Hepatocyte (in vitro differentiated cells): ENCODE measurements at regions not wholly inside any gene's neighbourhood (a gene's known extent, or its start where the extent isn't known, plus 50 kb on each side); places are given as distances from the start of the nearest gene placed in this dataset.

Experiments used
- DNase-seq: peaks from one replicate; pipeline ENCODE4 v3.0.0-alpha.2; 2016; ENCODE audit warnings: low spot score
- H2AFZ ChIP-seq: fragments of 200-600 bp; sonication (generic); 2 replicates; pipeline ENCODE4 v1.6.0; 2016; ENCODE audit warnings: antibody characterized with exemption, mild to moderate bottlenecking
- H3K27ac ChIP-seq: fragments of 200-600 bp; sonication (generic); 2 replicates; pipeline ENCODE4 v1.5.1; 2016; ENCODE audit warnings: mild to moderate bottlenecking
- H3K27me3 ChIP-seq: fragments of 200-600 bp; sonication (generic); 2 replicates; pipeline ENCODE4 v1.6.1; 2016
- H3K36me3 ChIP-seq: fragments of 200-600 bp; sonication (generic); replicated peaks from 2 replicates; pipeline ENCODE4 v1.5.1; 2016; ENCODE audit warnings: low read depth; ENCODE audit not compliant: insufficient read depth
- H3K4me1 ChIP-seq: fragments of 200-600 bp; sonication (generic); 2 replicates; pipeline ENCODE4 v1.5.1; 2016; ENCODE audit warnings: mild to moderate bottlenecking, moderate library complexity; ENCODE audit not compliant: insufficient read depth
- H3K4me2 ChIP-seq: fragments of 200-600 bp; sonication (generic); 2 replicates; pipeline ENCODE4 v1.6.0; 2016
- H3K4me3 ChIP-seq: fragments of 200-600 bp; sonication (generic); 2 replicates; pipeline ENCODE4 v1.5.1; 2016; ENCODE audit warnings: mild to moderate bottlenecking
- H3K79me2 ChIP-seq: fragments of 200-600 bp; sonication (generic); 2 replicates; pipeline ENCODE4 v1.6.0; 2017; ENCODE audit warnings: mild to moderate bottlenecking
- H3K9me2 ChIP-seq: fragments of 200-600 bp; sonication (generic); replicated peaks from 2 replicates; pipeline ENCODE4 v1.6.0; 2017; ENCODE audit warnings: mild to moderate bottlenecking; ENCODE audit not compliant: insufficient read depth
- H3K9me3 ChIP-seq: fragments of 200-600 bp; sonication (generic); 2 replicates; pipeline ENCODE4 v1.5.1; 2016; ENCODE audit warnings: low read depth, mild to moderate bottlenecking
- H4K20me1 ChIP-seq: fragments of 200-600 bp; sonication (generic); 2 replicates; pipeline ENCODE4 v1.6.0; 2016; ENCODE audit warnings: mild to moderate bottlenecking; ENCODE audit not compliant: insufficient read depth, poor library complexity, severe bottlenecking
- EZH2 ChIP-seq: fragments of 200-600 bp; sonication (generic); IDR thresholded peaks from 2 replicates; pipeline ENCODE4 v1.6.1; 2016; ENCODE audit warnings: antibody characterized with exemption, mild to moderate bottlenecking, borderline replicate concordance
- EZH2phosphoT487 ChIP-seq: fragments of 200-600 bp; sonication (generic); IDR thresholded peaks from one replicate; pipeline ENCODE4 v1.6.1; 2018; ENCODE audit warnings: antibody characterized with exemption, mild to moderate bottlenecking, low read depth, moderate library complexity; ENCODE audit not compliant: unreplicated experiment, severe bottlenecking
- WGBS: methylation state at CpG from one replicate; pipeline ENCODE4 v1.1.6; 2016; ENCODE audit warnings: low lambda C conversion rate; ENCODE audit errors: missing lambda C conversion rate; 5-methylcytosine and 5-hydroxymethylcytosine counted together
- TF ChIP-seq, protein P1 (sequence below): fragments of 200-600 bp; sonication (generic); IDR thresholded peaks from 2 replicates; pipeline ENCODE4 v1.5.1; 2016; ENCODE audit warnings: antibody characterized with exemption, mild to moderate bottlenecking; ENCODE audit not compliant: poor library complexity

DNA sequence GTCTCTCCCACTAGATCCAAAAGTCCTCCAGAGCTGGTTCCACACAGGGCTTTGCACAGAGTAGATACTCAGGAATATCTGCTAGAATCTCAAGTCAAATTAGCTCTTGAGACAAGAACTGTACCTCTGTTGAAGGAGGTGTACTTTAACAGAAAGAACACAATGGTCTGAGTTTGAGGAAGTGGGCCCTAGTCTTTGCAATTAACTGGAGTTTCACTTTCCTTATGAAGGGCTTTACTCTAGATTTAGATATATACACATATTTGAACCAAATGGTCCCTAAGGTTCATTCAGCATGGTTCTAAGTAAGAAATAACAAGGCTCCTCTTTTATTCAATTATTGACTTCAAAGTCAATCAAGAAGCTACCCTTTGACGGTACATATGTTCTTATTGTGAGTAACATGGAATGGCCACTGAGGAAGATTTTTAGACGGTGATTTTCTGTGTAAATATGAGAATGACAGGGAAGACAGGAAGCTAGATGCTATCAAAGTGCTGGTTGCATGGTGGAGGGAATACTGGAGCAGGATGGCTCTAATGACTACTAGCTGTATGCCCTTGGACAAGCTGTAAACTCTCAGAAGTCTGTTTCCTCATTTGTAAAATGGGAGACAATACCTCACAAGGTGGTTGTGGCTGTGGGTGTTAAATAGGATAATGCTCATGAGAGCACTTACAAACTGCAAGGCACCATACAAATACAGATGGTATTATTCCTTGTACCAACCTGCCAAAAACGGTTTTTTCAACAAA, 73.5 kb upstream of the SERTAD2 start:
- Histone ChIP-seq H3K79me2 (peaks cover 7% of the 10 kb centered on the region), H4K20me1 (no peaks in the 10 kb centered on the region), H3K4me1 (peaks cover 41% of the 10 kb centered on the region), H3K4me2 (peak overlapping the region; percentile 52), H3K27me3 (no peaks in the 10 kb centered on the region), H3K9me3 (no peaks in the 10 kb centered on the region), H3K4me3 (no peak overlapping the region), H2AFZ (no peak overlapping the region), H3K27ac (no peak overlapping the region), H3K9me2 (no peaks in the 10 kb centered on the region), H3K36me3 (no peaks in the 10 kb centered on the region)
- no peak for DNase-seq
- 68% methylated on average over 3 of the region's 3 CpGs for whole genome bisulfite sequencing
- no peak for TF ChIP-seq EZH2phosphoT487
- TF ChIP-seq, protein P1, sequence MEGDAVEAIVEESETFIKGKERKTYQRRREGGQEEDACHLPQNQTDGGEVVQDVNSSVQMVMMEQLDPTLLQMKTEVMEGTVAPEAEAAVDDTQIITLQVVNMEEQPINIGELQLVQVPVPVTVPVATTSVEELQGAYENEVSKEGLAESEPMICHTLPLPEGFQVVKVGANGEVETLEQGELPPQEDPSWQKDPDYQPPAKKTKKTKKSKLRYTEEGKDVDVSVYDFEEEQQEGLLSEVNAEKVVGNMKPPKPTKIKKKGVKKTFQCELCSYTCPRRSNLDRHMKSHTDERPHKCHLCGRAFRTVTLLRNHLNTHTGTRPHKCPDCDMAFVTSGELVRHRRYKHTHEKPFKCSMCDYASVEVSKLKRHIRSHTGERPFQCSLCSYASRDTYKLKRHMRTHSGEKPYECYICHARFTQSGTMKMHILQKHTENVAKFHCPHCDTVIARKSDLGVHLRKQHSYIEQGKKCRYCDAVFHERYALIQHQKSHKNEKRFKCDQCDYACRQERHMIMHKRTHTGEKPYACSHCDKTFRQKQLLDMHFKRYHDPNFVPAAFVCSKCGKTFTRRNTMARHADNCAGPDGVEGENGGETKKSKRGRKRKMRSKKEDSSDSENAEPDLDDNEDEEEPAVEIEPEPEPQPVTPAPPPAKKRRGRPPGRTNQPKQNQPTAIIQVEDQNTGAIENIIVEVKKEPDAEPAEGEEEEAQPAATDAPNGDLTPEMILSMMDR: no peak
- no peak for TF ChIP-seq EZH2

DNA sequence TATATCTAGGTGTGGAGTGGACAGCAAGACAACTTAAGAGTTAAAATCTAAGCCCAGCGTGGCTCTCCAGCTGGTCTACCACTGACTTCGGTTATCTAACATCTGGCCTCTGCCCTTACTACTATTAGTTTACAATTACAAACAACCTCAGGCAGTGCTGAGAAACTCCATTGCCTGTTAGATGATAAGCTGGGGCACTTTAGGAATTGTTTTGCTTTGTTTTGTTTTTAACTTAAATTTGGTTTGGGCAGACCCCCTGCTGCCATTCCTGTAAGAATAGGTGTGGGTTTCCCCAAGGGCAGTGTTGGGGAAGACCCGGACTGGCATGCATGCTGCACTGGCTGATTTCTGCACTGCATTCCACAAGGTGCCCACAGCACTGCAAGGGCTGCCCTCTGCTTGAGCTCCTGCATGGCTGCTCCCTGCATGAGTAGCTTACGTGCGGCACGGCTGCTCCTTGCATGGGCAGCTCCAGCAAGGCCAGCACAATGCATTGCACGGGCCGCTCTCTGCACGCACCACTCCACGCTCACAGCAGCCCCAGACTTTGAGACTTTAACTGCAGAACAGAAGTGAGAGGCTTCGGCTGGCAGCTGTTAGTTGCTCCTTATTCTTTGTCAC, 74.2 kb upstream of the SERTAD2 start:
- Histone ChIP-seq H3K27me3 (no peaks in the 10 kb centered on the region), H3K4me2 (peak overlapping the region; percentile 52), H3K36me3 (no peaks in the 10 kb centered on the region), H3K4me3 (no peak overlapping the region), H3K9me3 (no peaks in the 10 kb centered on the region), H3K9me2 (no peaks in the 10 kb centered on the region), H3K79me2 (peaks cover 7% of the 10 kb centered on the region), H4K20me1 (no peaks in the 10 kb centered on the region), H3K27ac (no peak overlapping the region), H3K4me1 (peaks cover 41% of the 10 kb centered on the region), H2AFZ (no peak overlapping the region)
- WGBS: 34% methylated on average over 10 of the region's 11 CpGs
- TF ChIP-seq EZH2phosphoT487 (no peak), EZH2 (no peak)
- TF ChIP-seq, protein P1: no peak
- DNase-seq: no peak

DNA sequence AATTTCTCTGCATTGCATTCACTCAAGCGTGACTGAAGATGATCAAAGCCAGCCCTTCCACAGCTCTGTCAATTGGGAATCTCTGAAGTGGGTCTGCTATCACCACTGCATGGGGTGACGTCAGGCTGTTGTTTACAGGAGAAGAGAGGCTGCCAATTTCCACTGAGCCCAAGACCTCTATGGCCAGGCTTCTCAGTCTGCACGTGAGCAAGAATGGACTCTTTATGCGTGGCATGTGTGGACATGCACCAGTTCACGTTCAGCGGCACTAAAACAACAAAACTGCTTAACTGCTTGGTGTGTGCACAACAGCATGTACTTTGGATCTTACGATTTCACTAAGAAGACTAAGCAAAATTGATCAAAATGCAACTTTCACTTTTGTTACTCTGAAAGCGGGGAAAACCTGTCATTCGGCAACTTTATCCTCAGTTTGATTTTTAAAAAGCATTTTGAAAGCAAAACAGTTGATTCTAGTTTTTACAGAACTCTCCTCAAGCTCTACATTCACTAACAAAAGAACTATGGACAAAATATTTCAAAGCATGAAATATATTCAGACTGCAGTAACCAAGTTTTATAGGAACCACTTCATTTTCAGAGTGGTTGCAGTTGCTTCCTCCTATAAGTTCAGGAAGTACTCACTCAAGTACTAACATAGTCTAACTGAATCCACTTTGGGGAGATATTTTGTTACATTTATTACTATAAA, 77.0 kb upstream of the SERTAD2 start:
- H3K9me2 ChIP-seq: no peaks in the 10 kb centered on the region
- WGBS: 24% methylated on average over 9 of the region's 9 CpGs
- no peak overlapping the region for H3K4me3 ChIP-seq
- TF ChIP-seq EZH2 (no peak), EZH2phosphoT487 (no peak)
- TF ChIP-seq, protein P1: no peak
- no peaks in the 10 kb centered on the region for H3K27me3 ChIP-seq
- H3K4me1 ChIP-seq: peaks cover 41% of the 10 kb centered on the region
- H3K27ac ChIP-seq: peak overlapping the region; percentile 74
- H3K4me2 ChIP-seq: peak overlapping the region; percentile 70
- no peaks in the 10 kb centered on the region for H3K9me3 ChIP-seq
- peak overlapping the region; percentile 2 for H2AFZ ChIP-seq
- H3K36me3 ChIP-seq: no peaks in the 10 kb centered on the region
- peak; percentile 75 for DNase-seq
- H3K79me2 ChIP-seq: peaks cover 4% of the 10 kb centered on the region
- no peaks in the 10 kb centered on the region for H4K20me1 ChIP-seq
